Left ventricle myocardium inferior (tissue), 1 donor: ENCODE measurements at regions not wholly inside any gene's neighbourhood (a gene's known extent, or its start where the extent isn't known, plus 50 kb on each side); places are given as distances from the start of the nearest gene placed in this dataset.

Experiments
- DNase-seq: peaks from one replicate; pipeline ENCODE4 v3.0.0-alpha.2; 2020
- H3K27ac ChIP-seq: fragments of 200-600 bp; replicated peaks from 2 replicates; pipeline ENCODE4 v1.8.0; 2021
- H3K27me3 ChIP-seq: fragments of 200-600 bp; 2 replicates; pipeline ENCODE4 v1.8.0; 2021; ENCODE audit warnings: low read depth
- H3K36me3 ChIP-seq: fragments of 200-600 bp; 2 replicates; pipeline ENCODE4 v1.8.0; 2021
- H3K4me1 ChIP-seq: fragments of 200-600 bp; 2 replicates; pipeline ENCODE4 v1.8.0; 2021
- H3K4me3 ChIP-seq: fragments of 200-600 bp; 2 replicates; pipeline ENCODE4 v1.8.0; 2021; ENCODE audit warnings: mild to moderate bottlenecking, moderate library complexity
- H3K9me3 ChIP-seq: fragments of 200-600 bp; replicated peaks from 2 replicates; pipeline ENCODE4 v1.8.0; 2021
- CTCF ChIP-seq: fragments of 200-600 bp; IDR thresholded peaks from 2 replicates; pipeline ENCODE4 v1.8.0; 2021; ENCODE audit warnings: antibody characterized with exemption, mild to moderate bottlenecking, borderline replicate concordance
- intact Hi-C: fragments of 100-400 bp; cut with micrococcal nuclease; formaldehyde crosslinking; loops from one replicate; pipeline ENCODE4 v1.11.0; 2022
- donor health status: DM: no; HTN: yes; CAD: no; lungs with severe emphysema.

- Histone ChIP-seq H3K4me1 (no peaks in the 10 kb centered on the region), H3K9me3 (no peaks in the 10 kb centered on the region), H3K27me3 (peaks cover 53% of the 10 kb centered on the region), H3K4me3 (no peak overlapping the region), H3K27ac (no peak overlapping the region), H3K36me3 (no peaks in the 10 kb centered on the region)
- no peak for DNase-seq
- no peak for TF ChIP-seq CTCF
- intact Hi-C loops: no loop called here
These were observed 236.5 kb upstream of the SALL3 start for GRCh38 chr18:78743078-78743477.

- H3K4me3 ChIP-seq: no peak overlapping the region
- H3K27ac ChIP-seq: no peak overlapping the region
- intact Hi-C loops: no loop called here
- DNase-seq: no peak
- no peak for TF ChIP-seq CTCF
- H3K9me3 ChIP-seq: peaks cover 6% of the 10 kb centered on the region
- H3K36me3 ChIP-seq: no peaks in the 10 kb centered on the region
- peaks cover 34% of the 10 kb centered on the region for H3K27me3 ChIP-seq
- no peaks in the 10 kb centered on the region for H3K4me1 ChIP-seq
These were observed 228.0 kb upstream of the SALL3 start for GRCh38 chr18:78751664-78752063.

GRCh38 chr18:78753240-78753639 is 226.4 kb upstream of the SALL3 start:
- peaks cover 6% of the 10 kb centered on the region for H3K9me3 ChIP-seq
- H3K36me3 ChIP-seq: no peaks in the 10 kb centered on the region
- DNase-seq: no peak
- intact Hi-C loops: no loop called here
- no peak for TF ChIP-seq CTCF
- H3K4me1 ChIP-seq: no peaks in the 10 kb centered on the region
- peaks cover 28% of the 10 kb centered on the region for H3K27me3 ChIP-seq
- no peak overlapping the region for H3K4me3 ChIP-seq
- H3K27ac ChIP-seq: no peak overlapping the region

- DNase-seq: no peak
- no peaks in the 10 kb centered on the region for H3K4me1 ChIP-seq
These were observed 225.1 kb upstream of the SALL3 start for GRCh38 chr18:78754311-78755043.

GRCh38 chr18:78757014-78757413 is 222.6 kb upstream of the SALL3 start:
- H3K27ac ChIP-seq: no peak overlapping the region
- H3K4me3 ChIP-seq: no peak overlapping the region
- H3K36me3 ChIP-seq: no peaks in the 10 kb centered on the region
- intact Hi-C loops: no loop called here
- no peak for TF ChIP-seq CTCF
- no peak for DNase-seq
- H3K4me1 ChIP-seq: no peaks in the 10 kb centered on the region
- H3K9me3 ChIP-seq: peaks cover 9% of the 10 kb centered on the region
- peaks cover 28% of the 10 kb centered on the region for H3K27me3 ChIP-seq

More at GRCh38 chr18:78754311-78755043, 225.1 kb upstream of the SALL3 start:
- Histone ChIP-seq H3K27ac (no peak overlapping the region), H3K4me3 (no peak overlapping the region), H3K27me3 (peaks cover 28% of the 10 kb centered on the region), H3K36me3 (no peaks in the 10 kb centered on the region), H3K9me3 (peaks cover 2% of the 10 kb centered on the region)
- no peak for TF ChIP-seq CTCF
- intact Hi-C loops: no loop called here
